ACHN (cell line): ENCODE measurements at regions not wholly inside any gene's neighbourhood (a gene's known extent, or its start where the extent isn't known, plus 50 kb on each side); places are given as distances from the start of the nearest gene placed in this dataset.
"Not testable (repeated sequence)": the region's sequence is repeated elsewhere in the genome, so short reads cannot be mapped to it uniquely, and the experiment has no call there.

Source experiments
- DNase-seq: peaks from one replicate; pipeline ENCODE4 v3.0.0-alpha.2; 2015
- in situ Hi-C: cut with HindIII; loops from 2 replicates; pipeline ENCODE4 v1.10.0; 2017; ENCODE audit warnings: low sequenced_read_pairs, low pct_ligation_motif_present, low pct_unique_long_range_greater_than_20kb

GRCh38 chr10:45106236-45106856, 105.6 kb downstream of the ZNF22 start:
- in situ Hi-C loops: no loop called here
- no peak for DNase-seq

GRCh38 chr10:45111509-45111908, 110.8 kb downstream of the ZNF22 start:
- DNase-seq: no peak
- in situ Hi-C loops: no loop called here

DNA sequence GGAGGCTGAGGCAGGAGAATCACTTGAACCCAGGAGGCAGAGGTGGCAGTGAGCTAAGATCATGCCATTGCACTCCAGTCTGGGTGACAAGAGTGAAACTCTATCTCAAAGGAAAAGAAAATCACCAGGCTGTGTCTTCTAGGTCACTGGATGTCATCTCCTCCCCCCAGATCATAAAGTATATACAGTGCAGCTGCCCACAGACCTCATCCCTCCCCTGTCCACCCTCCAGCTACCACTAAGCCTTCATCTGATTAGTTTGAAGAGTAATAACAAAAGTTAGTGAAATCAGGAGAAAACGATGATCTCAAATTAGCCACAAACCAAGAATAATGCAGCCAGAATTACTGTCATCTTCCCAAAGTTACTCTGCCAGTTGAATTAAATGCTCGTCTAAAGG, 117.2 kb downstream of the ZNF22 start:
- in situ Hi-C loops, DNase-seq: not testable (repeated sequence)

DNA sequence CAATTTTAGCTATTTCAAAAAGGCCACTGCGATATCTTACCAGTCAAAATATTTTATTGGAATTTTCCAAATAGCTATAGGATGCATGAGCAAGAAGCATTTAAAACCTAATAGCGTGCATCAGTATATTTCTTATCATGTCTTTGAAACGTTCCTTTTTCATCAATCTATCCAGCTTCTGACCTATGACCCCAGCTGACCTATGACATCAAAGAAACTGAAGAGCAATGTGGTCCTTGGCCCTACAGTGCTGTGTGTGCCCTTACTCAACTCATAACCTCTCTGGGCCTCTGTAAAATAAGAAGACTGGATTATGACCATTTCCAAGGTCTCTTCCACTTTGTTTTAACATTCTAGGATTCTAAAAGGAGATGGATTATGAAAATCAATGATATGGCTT, 118.2 kb downstream of the ZNF22 start:
- in situ Hi-C loops: no loop called here

DNA sequence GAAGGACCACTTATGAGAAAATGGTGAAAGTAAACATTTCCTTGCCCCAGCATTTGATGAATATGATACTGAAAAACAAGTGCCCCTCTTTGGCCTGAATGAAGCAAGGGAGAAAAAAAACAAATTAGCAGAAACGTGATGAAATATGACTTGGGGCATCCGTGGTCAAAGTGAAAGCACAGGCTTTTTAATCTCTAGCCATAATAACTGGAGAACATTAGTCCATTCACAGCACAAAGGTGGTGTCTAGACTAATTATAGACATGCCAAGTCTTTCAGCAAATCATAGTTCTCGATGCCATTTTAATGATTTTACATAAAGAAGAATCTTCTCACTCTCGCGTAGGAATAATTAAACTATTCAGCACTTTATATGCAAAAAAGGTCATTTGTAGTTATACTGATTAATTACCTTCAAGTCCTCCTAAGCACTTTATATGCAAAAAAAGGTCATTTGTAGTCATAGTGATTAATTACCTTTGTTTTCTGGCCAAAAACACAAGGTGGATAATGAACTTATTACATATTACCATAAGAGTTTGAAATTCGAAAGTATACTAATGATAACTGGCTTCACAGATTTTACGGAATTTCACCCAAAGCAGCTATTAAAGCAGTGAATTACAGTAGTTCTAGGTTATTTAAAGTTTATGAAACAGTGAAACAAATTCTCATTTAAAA, 121.6 kb downstream of the ZNF22 start:
- not testable (repeated sequence) for DNase-seq

More for the DNA sequence above, 118.2 kb downstream of the ZNF22 start:
- no peak for DNase-seq

DNA sequence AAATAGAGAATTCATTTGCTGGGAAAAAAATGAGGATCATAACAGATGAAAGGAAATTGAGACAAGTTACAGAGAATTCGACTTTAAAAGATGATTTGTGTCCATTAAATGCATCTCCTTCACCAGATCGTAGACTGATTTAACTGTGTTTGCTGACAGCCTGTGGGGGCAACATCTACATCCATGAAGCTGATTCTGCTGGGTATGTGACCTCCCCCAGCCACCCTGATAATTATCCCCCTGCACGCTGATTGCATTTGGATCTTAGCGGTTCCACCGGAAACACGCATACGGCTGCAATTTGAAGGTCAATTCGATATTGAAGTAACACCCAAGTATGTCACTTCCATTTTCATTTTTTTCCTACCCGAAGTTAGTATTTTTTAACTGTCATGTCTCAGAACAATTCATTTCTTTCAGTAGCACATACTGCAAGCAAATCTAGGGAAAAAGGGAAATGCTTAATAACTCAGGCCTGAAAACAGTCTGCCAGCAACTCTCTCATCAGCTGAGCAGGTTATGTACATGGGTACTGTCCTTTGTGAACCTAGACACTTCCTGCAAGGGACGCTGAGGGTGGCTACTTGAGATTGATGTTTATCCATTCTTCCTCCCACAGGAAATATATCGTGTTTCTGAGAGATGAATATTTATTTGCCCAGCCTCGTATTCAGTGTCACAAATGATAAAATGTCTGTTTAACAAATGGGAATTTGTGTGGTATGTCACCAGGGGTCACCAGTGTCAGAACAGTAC, 134.9 kb downstream of the ZNF22 start:
- no peak for DNase-seq
- in situ Hi-C loops: no loop called here

More for the DNA sequence above, 121.6 kb downstream of the ZNF22 start:
- in situ Hi-C loops: not testable (repeated sequence)

DNA sequence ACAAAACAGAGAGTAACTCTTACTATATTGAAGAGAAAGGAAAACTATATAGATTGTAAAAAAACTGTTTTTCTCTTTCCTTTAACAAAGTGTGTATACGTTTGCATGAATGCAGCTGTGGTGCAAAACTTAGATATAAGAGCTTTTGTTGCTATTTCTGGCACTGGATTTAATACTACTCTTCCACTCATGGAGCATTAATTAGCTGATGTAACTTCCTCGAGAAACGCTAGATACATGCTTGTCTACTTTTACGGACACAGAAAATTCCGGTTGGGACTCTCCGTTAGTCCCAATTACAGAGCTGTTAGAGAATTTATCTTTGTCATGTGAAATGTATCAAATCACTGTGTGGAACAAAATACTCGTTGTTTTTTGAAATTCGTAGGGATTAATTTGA, 135.5 kb downstream of the ZNF22 start:
- DNase-seq: no peak
- in situ Hi-C loops: no loop called here

- no peak for DNase-seq
- in situ Hi-C loops: no loop called here
These were observed 143.8 kb downstream of the ZNF22 start for GRCh38 chr10:45144326-45145070.

DNA sequence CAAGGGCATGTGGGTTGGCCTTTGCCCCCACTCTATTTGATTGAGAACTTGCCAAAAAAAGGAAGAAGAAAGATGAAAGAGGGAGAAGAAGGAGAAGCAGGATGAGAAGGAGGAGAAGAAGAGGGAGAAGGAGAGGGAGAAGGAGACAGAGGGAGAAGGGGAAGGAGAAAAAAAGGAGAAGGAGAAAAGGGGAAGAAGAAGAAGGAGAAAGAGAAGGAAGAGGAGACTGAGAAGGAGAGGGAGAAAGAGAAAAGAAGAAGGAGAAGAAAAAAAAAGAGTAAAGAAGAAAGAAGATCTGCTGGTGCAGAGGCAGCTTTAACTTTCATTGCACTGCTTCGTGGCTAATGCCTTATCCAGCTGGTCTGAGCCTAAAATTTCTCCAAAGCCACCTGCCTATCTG, 144.4 kb downstream of the ZNF22 start:
- in situ Hi-C loops, DNase-seq: not testable (repeated sequence)

DNA sequence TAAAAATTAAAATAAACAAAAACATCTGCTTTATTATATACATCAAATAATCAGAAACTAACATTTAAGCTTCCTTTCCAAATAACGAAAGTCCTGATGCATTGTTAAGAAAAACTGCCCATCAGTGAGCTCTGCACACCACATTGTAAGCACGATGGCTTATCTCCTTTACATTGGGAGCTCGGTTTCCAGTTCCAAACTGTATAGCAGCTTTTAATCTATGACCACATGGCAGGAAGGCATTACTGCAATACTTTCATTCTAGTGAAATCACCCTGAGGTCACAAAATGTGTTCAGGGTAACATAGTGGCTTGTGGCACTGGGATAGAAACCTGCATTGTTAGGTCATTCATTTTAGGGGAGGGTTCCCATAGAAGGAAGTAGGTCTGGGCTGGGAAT, 146.3 kb downstream of the ZNF22 start:
- in situ Hi-C loops: no loop called here
- no peak for DNase-seq

- no peak for DNase-seq
- in situ Hi-C loops: no loop called here
These were observed 150.3 kb downstream of the ZNF22 start for GRCh38 chr10:45150997-45151396.

GRCh38 chr10:45151467-45152214, 150.9 kb downstream of the ZNF22 start:
- in situ Hi-C loops: no loop called here

GRCh38 chr10:45152726-45153125, 152.0 kb downstream of the ZNF22 start:
- no peak for DNase-seq
- in situ Hi-C loops: no loop called here

More at GRCh38 chr10:45151467-45152214, 150.9 kb downstream of the ZNF22 start:
- no peak for DNase-seq

DNA sequence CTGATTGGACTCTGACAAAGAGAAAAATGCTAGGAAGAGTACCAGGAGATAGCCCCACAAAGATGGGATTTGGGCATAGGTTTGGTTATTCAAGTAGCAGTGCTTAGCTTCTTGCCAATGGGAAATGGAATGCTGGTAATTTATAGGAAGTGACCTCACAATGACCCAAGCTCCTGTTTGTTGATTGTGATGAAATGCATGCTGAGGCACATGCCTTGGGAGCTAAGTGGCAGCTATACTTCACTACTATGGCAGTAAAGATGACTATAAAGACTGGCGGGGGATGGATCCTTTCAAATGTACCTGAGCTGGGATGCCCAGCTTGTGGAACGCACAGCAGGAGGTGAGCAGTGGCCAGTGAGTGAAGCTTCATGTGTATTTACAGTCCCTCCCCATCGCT, 153.8 kb downstream of the ZNF22 start:
- in situ Hi-C loops: no loop called here
- no peak for DNase-seq

DNA sequence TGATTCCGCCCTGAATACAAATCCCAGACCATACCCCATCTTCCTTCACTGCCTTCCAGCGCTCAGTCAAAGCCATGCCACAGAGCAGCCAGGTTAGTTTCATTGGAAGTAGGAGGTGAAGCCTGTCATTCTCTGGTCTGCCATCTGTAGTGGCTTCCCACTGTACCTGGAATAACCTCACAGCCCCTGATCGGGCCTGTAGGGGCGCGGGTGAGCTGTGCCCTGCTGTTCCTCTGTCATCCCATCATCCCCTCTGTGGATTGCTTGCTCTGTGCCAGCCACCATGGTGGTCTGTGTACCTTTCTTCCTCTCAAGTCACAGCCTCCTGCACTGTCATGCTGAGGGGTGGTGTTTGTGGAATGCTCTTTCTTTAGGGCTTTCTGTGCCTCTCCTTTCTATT, 155.1 kb downstream of the ZNF22 start:
- DNase-seq: no peak
- in situ Hi-C loops: no loop called here

GRCh38 chr10:45160271-45160670, 155.1 kb downstream of the OR13A1 start:
- in situ Hi-C loops: no loop called here
- no peak for DNase-seq

- DNase-seq: no peak
- in situ Hi-C loops: no loop called here
These were observed 152.0 kb downstream of the OR13A1 start for GRCh38 chr10:45163315-45163975.
